Hepatocyte (in vitro differentiated cells): ENCODE measurements at regions not wholly inside any gene's neighbourhood (a gene's known extent, or its start where the extent isn't known, plus 50 kb on each side); places are given as distances from the start of the nearest gene placed in this dataset.

Experiments
- DNase-seq: peaks from one replicate; pipeline ENCODE4 v3.0.0-alpha.2; 2016; ENCODE audit warnings: low spot score
- H2AFZ ChIP-seq: fragments of 200-600 bp; sonication (generic); 2 replicates; pipeline ENCODE4 v1.6.0; 2016; ENCODE audit warnings: antibody characterized with exemption, mild to moderate bottlenecking
- H3K27ac ChIP-seq: fragments of 200-600 bp; sonication (generic); 2 replicates; pipeline ENCODE4 v1.5.1; 2016; ENCODE audit warnings: mild to moderate bottlenecking
- H3K27me3 ChIP-seq: fragments of 200-600 bp; sonication (generic); 2 replicates; pipeline ENCODE4 v1.6.1; 2016
- H3K36me3 ChIP-seq: fragments of 200-600 bp; sonication (generic); replicated peaks from 2 replicates; pipeline ENCODE4 v1.5.1; 2016; ENCODE audit warnings: low read depth; ENCODE audit not compliant: insufficient read depth
- H3K4me1 ChIP-seq: fragments of 200-600 bp; sonication (generic); 2 replicates; pipeline ENCODE4 v1.5.1; 2016; ENCODE audit warnings: mild to moderate bottlenecking, moderate library complexity; ENCODE audit not compliant: insufficient read depth
- H3K4me2 ChIP-seq: fragments of 200-600 bp; sonication (generic); 2 replicates; pipeline ENCODE4 v1.6.0; 2016
- H3K4me3 ChIP-seq: fragments of 200-600 bp; sonication (generic); 2 replicates; pipeline ENCODE4 v1.5.1; 2016; ENCODE audit warnings: mild to moderate bottlenecking
- H3K79me2 ChIP-seq: fragments of 200-600 bp; sonication (generic); 2 replicates; pipeline ENCODE4 v1.6.0; 2017; ENCODE audit warnings: mild to moderate bottlenecking
- H3K9me2 ChIP-seq: fragments of 200-600 bp; sonication (generic); replicated peaks from 2 replicates; pipeline ENCODE4 v1.6.0; 2017; ENCODE audit warnings: mild to moderate bottlenecking; ENCODE audit not compliant: insufficient read depth
- H3K9me3 ChIP-seq: fragments of 200-600 bp; sonication (generic); 2 replicates; pipeline ENCODE4 v1.5.1; 2016; ENCODE audit warnings: low read depth, mild to moderate bottlenecking
- H4K20me1 ChIP-seq: fragments of 200-600 bp; sonication (generic); 2 replicates; pipeline ENCODE4 v1.6.0; 2016; ENCODE audit warnings: mild to moderate bottlenecking; ENCODE audit not compliant: insufficient read depth, poor library complexity, severe bottlenecking
- CTCF ChIP-seq: fragments of 200-600 bp; sonication (generic); IDR thresholded peaks from 2 replicates; pipeline ENCODE4 v1.5.1; 2016; ENCODE audit warnings: antibody characterized with exemption, mild to moderate bottlenecking; ENCODE audit not compliant: poor library complexity
- EZH2 ChIP-seq: fragments of 200-600 bp; sonication (generic); IDR thresholded peaks from 2 replicates; pipeline ENCODE4 v1.6.1; 2016; ENCODE audit warnings: antibody characterized with exemption, mild to moderate bottlenecking, borderline replicate concordance
- EZH2phosphoT487 ChIP-seq: fragments of 200-600 bp; sonication (generic); IDR thresholded peaks from one replicate; pipeline ENCODE4 v1.6.1; 2018; ENCODE audit warnings: antibody characterized with exemption, mild to moderate bottlenecking, low read depth, moderate library complexity; ENCODE audit not compliant: unreplicated experiment, severe bottlenecking
- WGBS: methylation state at CpG from one replicate; pipeline ENCODE4 v1.1.6; 2016; ENCODE audit warnings: low lambda C conversion rate; ENCODE audit errors: missing lambda C conversion rate; 5-methylcytosine and 5-hydroxymethylcytosine counted together

GRCh38 chr22:34709641-34710040, 356.3 kb upstream of the ISX start:
- Histone ChIP-seq H3K79me2 (no peaks in the 10 kb centered on the region), H3K4me2 (no peak overlapping the region), H4K20me1 (no peaks in the 10 kb centered on the region), H3K4me3 (no peak overlapping the region), H3K9me3 (no peaks in the 10 kb centered on the region), H3K27ac (no peak overlapping the region), H2AFZ (no peak overlapping the region), H3K4me1 (no peaks in the 10 kb centered on the region), H3K9me2 (no peaks in the 10 kb centered on the region), H3K27me3 (no peaks in the 10 kb centered on the region), H3K36me3 (no peaks in the 10 kb centered on the region)
- DNase-seq, result no peak
- TF ChIP-seq CTCF (no peak), EZH2 (no peak), EZH2phosphoT487 (no peak)
- WGBS, result 80% methylated on average over 2 of the region's 2 CpGs

- no peak overlapping the region for H3K4me3 ChIP-seq
- no peaks in the 10 kb centered on the region for H3K4me1 ChIP-seq
- DNase-seq, result no peak
- no peak overlapping the region for H3K4me2 ChIP-seq
- H3K9me2 ChIP-seq, result no peaks in the 10 kb centered on the region
- no peak overlapping the region for H3K27ac ChIP-seq
- H3K36me3 ChIP-seq, result no peaks in the 10 kb centered on the region
- no peaks in the 10 kb centered on the region for H3K79me2 ChIP-seq
- no peaks in the 10 kb centered on the region for H4K20me1 ChIP-seq
- 77% methylated on average over 2 of the region's 2 CpGs for WGBS
- H2AFZ ChIP-seq, result no peak overlapping the region
- TF ChIP-seq CTCF (no peak), EZH2phosphoT487 (no peak), EZH2 (no peak)
- no peaks in the 10 kb centered on the region for H3K27me3 ChIP-seq
- H3K9me3 ChIP-seq, result no peaks in the 10 kb centered on the region
Measured at GRCh38 chr22:34722901-34723300, 343.1 kb upstream of the ISX start.

GRCh38 chr22:34736081-34736480, 329.9 kb upstream of the ISX start:
- no peak overlapping the region for H3K4me2 ChIP-seq
- WGBS, result 87% methylated on average over 1 of the region's 1 CpG
- TF ChIP-seq CTCF (no peak), EZH2phosphoT487 (no peak), EZH2 (no peak)
- H3K9me2 ChIP-seq, result no peaks in the 10 kb centered on the region
- H3K27me3 ChIP-seq, result no peaks in the 10 kb centered on the region
- H3K9me3 ChIP-seq, result no peaks in the 10 kb centered on the region
- no peaks in the 10 kb centered on the region for H3K36me3 ChIP-seq
- H3K4me3 ChIP-seq, result no peak overlapping the region
- no peaks in the 10 kb centered on the region for H3K79me2 ChIP-seq
- no peak overlapping the region for H3K27ac ChIP-seq
- H3K4me1 ChIP-seq, result no peaks in the 10 kb centered on the region
- no peaks in the 10 kb centered on the region for H4K20me1 ChIP-seq
- no peak for DNase-seq
- no peak overlapping the region for H2AFZ ChIP-seq
